Activated CD8-positive, alpha-beta memory T cell treated with anti-CD3 and anti-CD28 coated beads for 1 hour (primary cell): ENCODE measurements at regions not wholly inside any gene's neighbourhood (a gene's known extent, or its start where the extent isn't known, plus 50 kb on each side); places are given as distances from the start of the nearest gene placed in this dataset.
"Not testable (repeated sequence)": the region's sequence is repeated elsewhere in the genome, so short reads cannot be mapped to it uniquely, and the experiment has no call there.

Experiments used
- DNase-seq, 2 donors: peaks; one replicate each; pipeline ENCODE4 v3.0.0-alpha.2; 2020; ENCODE audit warnings: low read depth in 1 of 2; ENCODE audit errors: extremely low read depth in 1 of 2

- no peak for DNase-seq
These were observed 210.2 kb downstream of the KCNRG start for GRCh38 chr13:50225193-50226155.

GRCh38 chr13:50226515-50227155 is 211.4 kb downstream of the KCNRG start:
- DNase-seq, result no peak

- no peak for DNase-seq
These were observed 212.1 kb downstream of the KCNRG start for GRCh38 chr13:50227361-50227760.

- DNase-seq, result no peak
These were observed 213.3 kb downstream of the KCNRG start for GRCh38 chr13:50228527-50228926.

GRCh38 chr13:50229960-50230661 is 214.9 kb downstream of the KCNRG start:
- no peak for DNase-seq

GRCh38 chr13:50230662-50230978 is 215.4 kb downstream of the KCNRG start:
- no peak for DNase-seq

- DNase-seq, result not testable (repeated sequence)
These were observed 218.3 kb downstream of the KCNRG start for GRCh38 chr13:50233574-50233973.

GRCh38 chr13:50235604-50236342 is 220.5 kb downstream of the KCNRG start:
- no peak for DNase-seq

GRCh38 chr13:50236898-50237318 is 221.7 kb downstream of the KCNRG start:
- no peak for DNase-seq

GRCh38 chr13:50238922-50239321 is 223.7 kb downstream of the KCNRG start:
- no peak for DNase-seq

GRCh38 chr13:50241479-50241878 is 226.2 kb downstream of the KCNRG start:
- no peak for DNase-seq

GRCh38 chr13:50243931-50244330 is 228.7 kb downstream of the KCNRG start:
- DNase-seq, result no peak

GRCh38 chr13:50244355-50244712 is 229.1 kb downstream of the KCNRG start:
- no peak for DNase-seq

- DNase-seq, result no peak
These were observed 229.7 kb downstream of the KCNRG start for GRCh38 chr13:50244713-50245574.

- DNase-seq, result no peak
These were observed 232.0 kb downstream of the KCNRG start for GRCh38 chr13:50247223-50247622.

GRCh38 chr13:50248516-50249143 is 233.4 kb downstream of the KCNRG start:
- no peak for DNase-seq

GRCh38 chr13:50249144-50249521 is 233.9 kb downstream of the KCNRG start:
- no peak for DNase-seq

- DNase-seq, result no peak
These were observed 235.2 kb downstream of the KCNRG start for GRCh38 chr13:50250401-50250800.

- DNase-seq, result no peak
These were observed 240.4 kb downstream of the KCNRG start for GRCh38 chr13:50255639-50256038.
